ENCODE measurements at regions not wholly inside any gene's neighbourhood (a gene's known extent, or its start where the extent isn't known, plus 50 kb on each side); places are given as distances from the start of the nearest gene placed in this dataset.

DNA sequence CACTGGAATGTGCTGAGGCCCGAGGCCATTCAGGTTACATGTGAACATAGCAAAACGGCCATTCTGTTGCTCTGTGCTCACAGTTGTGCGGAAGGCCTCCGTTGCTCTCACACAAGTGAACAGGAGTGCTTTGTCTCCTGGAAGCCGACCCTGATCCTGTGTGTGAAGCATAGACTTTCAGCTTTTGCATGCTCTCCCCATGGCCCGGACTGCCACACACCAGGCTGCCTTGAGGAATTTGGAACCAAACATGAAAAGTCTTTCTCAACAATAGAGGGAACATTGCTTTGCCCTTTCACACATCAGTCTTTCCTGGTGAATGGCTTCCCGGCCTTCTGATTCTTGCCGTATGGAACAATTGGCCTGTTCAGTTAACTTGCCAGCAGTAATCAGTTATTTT, 154.8 kb upstream of the LRIG1 start (continued):
- TF ChIP-seq, protein P1, sequence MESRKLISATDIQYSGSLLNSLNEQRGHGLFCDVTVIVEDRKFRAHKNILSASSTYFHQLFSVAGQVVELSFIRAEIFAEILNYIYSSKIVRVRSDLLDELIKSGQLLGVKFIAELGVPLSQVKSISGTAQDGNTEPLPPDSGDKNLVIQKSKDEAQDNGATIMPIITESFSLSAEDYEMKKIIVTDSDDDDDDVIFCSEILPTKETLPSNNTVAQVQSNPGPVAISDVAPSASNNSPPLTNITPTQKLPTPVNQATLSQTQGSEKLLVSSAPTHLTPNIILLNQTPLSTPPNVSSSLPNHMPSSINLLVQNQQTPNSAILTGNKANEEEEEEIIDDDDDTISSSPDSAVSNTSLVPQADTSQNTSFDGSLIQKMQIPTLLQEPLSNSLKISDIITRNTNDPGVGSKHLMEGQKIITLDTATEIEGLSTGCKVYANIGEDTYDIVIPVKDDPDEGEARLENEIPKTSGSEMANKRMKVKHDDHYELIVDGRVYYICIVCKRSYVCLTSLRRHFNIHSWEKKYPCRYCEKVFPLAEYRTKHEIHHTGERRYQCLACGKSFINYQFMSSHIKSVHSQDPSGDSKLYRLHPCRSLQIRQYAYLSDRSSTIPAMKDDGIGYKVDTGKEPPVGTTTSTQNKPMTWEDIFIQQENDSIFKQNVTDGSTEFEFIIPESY (IDR thresholded peaks at IDR 0.05; ENCODE audit: extremely low read depth, insufficient replicate concordance, low read length), result no peak

DNA sequence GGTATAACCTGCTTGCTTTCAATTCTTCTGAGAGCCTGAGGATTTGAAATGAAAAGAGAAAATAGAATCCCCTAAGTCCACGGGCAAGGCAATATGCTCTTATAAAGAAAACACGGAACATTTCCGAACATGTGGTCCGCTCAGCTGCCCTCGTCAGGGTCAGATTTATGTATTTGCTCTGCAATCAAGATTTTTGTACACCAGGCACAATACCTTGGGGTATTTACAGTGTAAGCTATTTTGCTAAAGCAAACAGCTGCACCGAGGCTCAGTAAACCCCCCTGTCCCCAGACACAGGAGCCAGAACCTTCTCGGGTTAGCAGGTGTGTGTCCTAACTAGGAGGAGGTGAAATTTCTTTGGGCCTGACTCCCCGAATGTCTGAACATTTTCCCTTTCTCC, 155.8 kb upstream of the LRIG1 start:
- no peak overlapping the region for H3K27ac ChIP-seq (ENCODE audit: low read depth, low read length)
- H3K27me3 ChIP-seq (ENCODE audit: insufficient read depth, low read length), result peaks cover 7% of the 10 kb centered on the region; the same call in 1 of the 2 replicates
- no peak overlapping the region for H3K9ac ChIP-seq (ENCODE audit: low read length)
- no peak for DNase-seq (ENCODE audit: low read depth, low spot score)
- no peaks in the 10 kb centered on the region for H3K36me3 ChIP-seq (ENCODE audit: control insufficient read depth in 1 of 2, insufficient read depth in 2 of 2, low read length in 2 of 2)
- intact Hi-C loops (cut with micrococcal nuclease), result no loop called here
- no peaks in the 10 kb centered on the region for H3K79me2 ChIP-seq (ENCODE audit: insufficient read depth, low read length)
- no peak overlapping the region for H3K4me2 ChIP-seq (ENCODE audit: low read length)
- no peaks in the 10 kb centered on the region for H3K9me2 ChIP-seq (ENCODE audit: insufficient read depth)
- no TSS peak for BruUV-seq (replicated peaks)
- no peaks in the 10 kb centered on the region for H4K20me1 ChIP-seq (ENCODE audit: insufficient read depth)
- ChIA-PET POLR2A (no interaction called here), RAD21 (ENCODE audit: low non-redundant PET in 1 of 2, low total read pairs in 2 of 2, uncharacterized antibody in 2 of 2, unreplicated experiment in 2 of 2) (no interaction called here), CTCF (no interaction called here)
- TF ChIP-seq, protein P2, sequence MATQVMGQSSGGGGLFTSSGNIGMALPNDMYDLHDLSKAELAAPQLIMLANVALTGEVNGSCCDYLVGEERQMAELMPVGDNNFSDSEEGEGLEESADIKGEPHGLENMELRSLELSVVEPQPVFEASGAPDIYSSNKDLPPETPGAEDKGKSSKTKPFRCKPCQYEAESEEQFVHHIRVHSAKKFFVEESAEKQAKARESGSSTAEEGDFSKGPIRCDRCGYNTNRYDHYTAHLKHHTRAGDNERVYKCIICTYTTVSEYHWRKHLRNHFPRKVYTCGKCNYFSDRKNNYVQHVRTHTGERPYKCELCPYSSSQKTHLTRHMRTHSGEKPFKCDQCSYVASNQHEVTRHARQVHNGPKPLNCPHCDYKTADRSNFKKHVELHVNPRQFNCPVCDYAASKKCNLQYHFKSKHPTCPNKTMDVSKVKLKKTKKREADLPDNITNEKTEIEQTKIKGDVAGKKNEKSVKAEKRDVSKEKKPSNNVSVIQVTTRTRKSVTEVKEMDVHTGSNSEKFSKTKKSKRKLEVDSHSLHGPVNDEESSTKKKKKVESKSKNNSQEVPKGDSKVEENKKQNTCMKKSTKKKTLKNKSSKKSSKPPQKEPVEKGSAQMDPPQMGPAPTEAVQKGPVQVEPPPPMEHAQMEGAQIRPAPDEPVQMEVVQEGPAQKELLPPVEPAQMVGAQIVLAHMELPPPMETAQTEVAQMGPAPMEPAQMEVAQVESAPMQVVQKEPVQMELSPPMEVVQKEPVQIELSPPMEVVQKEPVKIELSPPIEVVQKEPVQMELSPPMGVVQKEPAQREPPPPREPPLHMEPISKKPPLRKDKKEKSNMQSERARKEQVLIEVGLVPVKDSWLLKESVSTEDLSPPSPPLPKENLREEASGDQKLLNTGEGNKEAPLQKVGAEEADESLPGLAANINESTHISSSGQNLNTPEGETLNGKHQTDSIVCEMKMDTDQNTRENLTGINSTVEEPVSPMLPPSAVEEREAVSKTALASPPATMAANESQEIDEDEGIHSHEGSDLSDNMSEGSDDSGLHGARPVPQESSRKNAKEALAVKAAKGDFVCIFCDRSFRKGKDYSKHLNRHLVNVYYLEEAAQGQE (IDR thresholded peaks at IDR 0.05; ENCODE audit: low read depth), result no peak
- TF ChIP-seq ELF1 (IDR thresholded peaks at IDR 0.05; ENCODE audit: borderline replicate concordance, low read depth), result no peak
- TF ChIP-seq CEBPB (IDR thresholded peaks at IDR 0.05; ENCODE audit: low read depth), result no peak
- TF ChIP-seq SIN3A (IDR thresholded peaks at IDR 0.05; ENCODE audit: low read depth), result no peak
- TF ChIP-seq, protein P3, sequence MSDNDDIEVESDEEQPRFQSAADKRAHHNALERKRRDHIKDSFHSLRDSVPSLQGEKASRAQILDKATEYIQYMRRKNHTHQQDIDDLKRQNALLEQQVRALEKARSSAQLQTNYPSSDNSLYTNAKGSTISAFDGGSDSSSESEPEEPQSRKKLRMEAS (IDR thresholded peaks at IDR 0.05), result no peak
- no peak for TF ChIP-seq RAD21 (IDR thresholded peaks at IDR 0.05; ENCODE audit: low read depth)
- TF ChIP-seq SP1 (IDR thresholded peaks at IDR 0.05; ENCODE audit: low read depth), result no peak
- TF ChIP-seq POLR2AphosphoS5 (IDR thresholded peaks at IDR 0.05; ENCODE audit: low read depth, low read length), result no peak
- no peak for TF ChIP-seq FOSL1 (IDR thresholded peaks at IDR 0.05; ENCODE audit: low read depth)
- TF ChIP-seq JUND (IDR thresholded peaks at IDR 0.05), result no peak
- TF ChIP-seq TCF7L2 (IDR thresholded peaks at IDR 0.05; ENCODE audit: borderline replicate concordance, extremely low read depth, insufficient read depth, insufficient read length), result no peak
- no peak for TF ChIP-seq EZH2 (IDR thresholded peaks at IDR 0.05)
- TF ChIP-seq, protein P1 (IDR thresholded peaks at IDR 0.05; ENCODE audit: extremely low read depth, insufficient replicate concordance, low read length), result no peak
- no peak for TF ChIP-seq CBX3 (IDR thresholded peaks at IDR 0.05; ENCODE audit: low read depth)
- TF ChIP-seq EGR1 (IDR thresholded peaks at IDR 0.05; ENCODE audit: low read depth), result no peak
- no peak for TF ChIP-seq EZH2phosphoT487 (IDR thresholded peaks at IDR 0.05; ENCODE audit: borderline replicate concordance)
- no peak for TF ChIP-seq YY1 (IDR thresholded peaks at IDR 0.05; ENCODE audit: extremely low read depth, insufficient replicate concordance, low read depth, low read length)
- TF ChIP-seq, protein P4, sequence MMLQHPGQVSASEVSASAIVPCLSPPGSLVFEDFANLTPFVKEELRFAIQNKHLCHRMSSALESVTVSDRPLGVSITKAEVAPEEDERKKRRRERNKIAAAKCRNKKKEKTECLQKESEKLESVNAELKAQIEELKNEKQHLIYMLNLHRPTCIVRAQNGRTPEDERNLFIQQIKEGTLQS (IDR thresholded peaks at IDR 0.05), result no peak
- ATAC-seq, result no peak
- H2AFZ ChIP-seq (ENCODE audit: low read depth, low read length, poor library complexity, severe bottlenecking), result no peak overlapping the region
- H3K4me3 ChIP-seq (replicated peaks in 1 of 2; ENCODE audit: low read depth in 1 of 2, low read length in 2 of 2), result no peak overlapping the region
- no peaks in the 10 kb centered on the region for H3K9me3 ChIP-seq (ENCODE audit: control insufficient read depth in 1 of 2, insufficient read depth in 1 of 2, low read depth in 1 of 2, low read length in 2 of 2)
- H3K4me1 ChIP-seq (ENCODE audit: control insufficient read depth in 1 of 2, insufficient read depth in 2 of 2, low read length in 2 of 2), result no peaks in the 10 kb centered on the region

All from HCT116 (cell line).